Brain microvascular endothelial cell (primary cell): ENCODE measurements at regions not wholly inside any gene's neighbourhood (a gene's known extent, or its start where the extent isn't known, plus 50 kb on each side); places are given as distances from the start of the nearest gene placed in this dataset.

Experiments
- DNase-seq: peaks from one replicate; pipeline ENCODE4 v3.0.0-alpha.2; 2020
- H3K27ac ChIP-seq: fragments of 250-450 bp; sonication (Bioruptor Pico); 2 replicates; pipeline ENCODE4 v1.5.1; 2020; ENCODE audit warnings: mild to moderate bottlenecking, moderate library complexity
- H3K27me3 ChIP-seq: fragments of 250-450 bp; sonication (Bioruptor Pico); replicated peaks from 2 replicates; pipeline ENCODE4 v1.5.1; 2020; ENCODE audit warnings: mild to moderate bottlenecking
- H3K36me3 ChIP-seq: fragments of 250-450 bp; sonication (Bioruptor Pico); replicated peaks from 2 replicates; pipeline ENCODE4 v1.5.1; 2020; ENCODE audit warnings: mild to moderate bottlenecking
- H3K4me3 ChIP-seq: 2 replicates; pipeline ENCODE4 v1.5.1; 2011; ENCODE audit warnings: low read depth, mild to moderate bottlenecking, control low read depth, low read length, moderate library complexity
- CTCF ChIP-seq: IDR thresholded peaks from 2 replicates; pipeline ENCODE4 v1.5.1; 2011; ENCODE audit warnings: low read depth, mild to moderate bottlenecking, moderate library complexity, low read length, control low read depth, inconsistent platforms; ENCODE audit errors: missing control alignments
- in situ Hi-C: cut with HindIII; loops from 2 replicates; pipeline ENCODE4 v1.10.0; 2017; ENCODE audit warnings: low sequenced_read_pairs, low pct_ligation_motif_present

DNA sequence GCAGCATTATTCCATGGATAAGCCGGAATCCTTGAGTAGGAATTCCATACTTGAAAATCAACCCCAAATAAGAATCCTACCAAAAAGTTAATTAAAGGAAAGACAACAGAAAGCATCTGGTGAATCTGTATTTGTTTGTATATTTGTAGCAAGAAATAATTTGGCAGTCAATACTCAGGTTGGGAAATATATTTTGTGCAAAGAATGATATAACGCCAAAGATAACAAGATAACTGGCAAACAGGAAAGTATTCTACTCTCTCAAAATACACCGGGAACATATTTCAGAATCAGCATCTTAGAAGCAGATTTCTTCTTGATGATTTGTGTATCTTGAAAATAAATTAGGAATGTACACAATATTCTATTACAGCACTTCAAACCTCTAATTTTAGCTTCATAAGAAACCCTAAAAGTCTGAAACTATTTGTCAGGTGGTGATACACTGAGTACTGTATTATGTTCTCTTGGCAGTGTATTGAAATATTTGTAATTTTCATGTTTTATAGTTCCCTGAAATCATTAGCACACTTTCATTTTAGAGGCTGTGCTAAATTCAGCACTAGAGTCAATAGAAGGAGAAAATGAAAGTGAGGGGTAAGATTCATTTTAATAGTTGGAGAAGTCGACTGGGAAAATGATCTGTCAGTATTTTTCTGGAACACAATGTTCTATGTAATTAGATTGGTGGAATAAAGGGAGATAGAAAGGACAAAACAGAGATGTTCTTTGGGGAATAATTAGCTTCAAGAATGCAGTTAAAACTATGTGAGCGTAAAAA, 879.7 kb upstream of the GJE1 start:
- no peaks in the 10 kb centered on the region for H3K36me3 ChIP-seq
- DNase-seq: no peak
- no peak for TF ChIP-seq CTCF
- H3K27ac ChIP-seq: no peak overlapping the region
- no peak overlapping the region for H3K4me3 ChIP-seq
- in situ Hi-C loops: no loop called here
- no peaks in the 10 kb centered on the region for H3K27me3 ChIP-seq

- Histone ChIP-seq H3K36me3 (no peaks in the 10 kb centered on the region), H3K27me3 (no peaks in the 10 kb centered on the region), H3K27ac (no peak overlapping the region), H3K4me3 (no peak overlapping the region)
- DNase-seq: no peak
- in situ Hi-C loops: no loop called here
- no peak for TF ChIP-seq CTCF
Measured at GRCh38 chr6:141251286-141251685, 881.4 kb upstream of the GJE1 start.

GRCh38 chr6:141248021-141248799, 884.5 kb upstream of the GJE1 start:
- no peak overlapping the region for H3K27ac ChIP-seq
- no peak for DNase-seq
- H3K27me3 ChIP-seq: no peaks in the 10 kb centered on the region
- in situ Hi-C loops: no loop called here
- no peak for TF ChIP-seq CTCF
- H3K36me3 ChIP-seq: no peaks in the 10 kb centered on the region
- H3K4me3 ChIP-seq: no peak overlapping the region

DNA sequence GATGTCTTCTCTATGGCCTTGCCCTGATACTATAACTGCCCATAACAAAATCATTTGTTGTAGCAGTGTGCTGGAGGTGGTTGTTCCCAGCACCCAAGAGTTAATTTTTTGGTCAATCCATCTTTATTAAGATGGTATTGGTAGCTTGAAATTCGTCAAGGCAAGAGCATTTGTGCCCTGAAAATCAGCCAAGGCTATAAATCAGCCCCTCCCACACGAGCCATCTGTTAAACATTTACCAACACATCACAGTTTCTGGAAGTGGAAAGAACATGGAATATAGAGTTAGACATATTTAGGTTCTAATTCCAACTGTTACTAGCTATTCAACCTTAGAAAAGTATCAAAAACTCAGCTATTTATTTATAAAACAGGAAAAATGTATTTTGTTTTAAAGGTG, 888.4 kb upstream of the GJE1 start:
- no peak overlapping the region for H3K4me3 ChIP-seq
- H3K27me3 ChIP-seq: no peaks in the 10 kb centered on the region
- no peak overlapping the region for H3K27ac ChIP-seq
- no peaks in the 10 kb centered on the region for H3K36me3 ChIP-seq
- no peak for DNase-seq
- in situ Hi-C loops: no loop called here
- TF ChIP-seq CTCF: no peak

- H3K27me3 ChIP-seq: no peaks in the 10 kb centered on the region
- H3K4me3 ChIP-seq: no peak overlapping the region
- no peak for TF ChIP-seq CTCF
- DNase-seq: no peak
- in situ Hi-C loops: no loop called here
- H3K36me3 ChIP-seq: no peaks in the 10 kb centered on the region
- no peak overlapping the region for H3K27ac ChIP-seq
Measured at GRCh38 chr6:141242957-141243356, 889.8 kb upstream of the GJE1 start.
